HUES6 (cell line): ENCODE measurements at regions not wholly inside any gene's neighbourhood (a gene's known extent, or its start where the extent isn't known, plus 50 kb on each side); places are given as distances from the start of the nearest gene placed in this dataset.
"Not testable (repeated sequence)": the region's sequence is repeated elsewhere in the genome, so short reads cannot be mapped to it uniquely, and the experiment has no call there.

ENCODE experiments used
- H3K27ac ChIP-seq: 2 replicates; pipeline ENCODE4 v1.7.0; 2013; ENCODE audit warnings: low read depth, mild to moderate bottlenecking, low read length, inconsistent platforms
- H3K27me3 ChIP-seq: 2 replicates; pipeline ENCODE4 v1.6.1; 2013; ENCODE audit warnings: low read length; ENCODE audit not compliant: control insufficient read depth, insufficient read depth
- H3K36me3 ChIP-seq: 2 replicates; pipeline ENCODE4 v1.6.1; 2013; ENCODE audit warnings: low read length; ENCODE audit not compliant: control insufficient read depth, insufficient read depth
- H3K4me1 ChIP-seq: 2 replicates; pipeline ENCODE4 v1.6.1; 2013; ENCODE audit warnings: low read length; ENCODE audit not compliant: control insufficient read depth, insufficient read depth
- H3K4me3 ChIP-seq: 2 replicates; pipeline ENCODE4 v1.5.1; 2013; ENCODE audit warnings: low read depth, low read length
- H3K9ac ChIP-seq: one replicate; pipeline ENCODE4 v1.6.1; 2013; ENCODE audit warnings: mild to moderate bottlenecking, low read length
- H3K9me3 ChIP-seq: 2 replicates; pipeline ENCODE4 v1.6.1; 2013; ENCODE audit warnings: low read depth, low read length; ENCODE audit not compliant: control insufficient read depth, insufficient read depth

DNA sequence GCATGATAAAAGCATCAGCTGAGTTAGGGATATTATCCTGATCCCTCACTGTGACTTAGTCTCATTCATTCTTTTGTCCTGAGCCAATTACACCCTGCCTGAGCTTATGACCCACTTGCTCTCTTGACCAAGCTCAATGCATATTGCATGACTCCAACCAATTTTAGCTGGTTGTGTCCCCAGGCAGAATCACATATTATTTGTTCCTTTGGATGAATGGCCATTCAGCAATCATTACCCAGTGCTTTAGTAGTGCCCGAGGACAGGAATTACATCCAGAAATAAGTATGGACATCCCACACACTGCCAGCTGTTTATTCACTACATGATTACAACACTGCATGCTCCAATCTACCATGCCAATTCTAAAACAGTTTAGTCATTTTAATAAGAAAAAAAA is 322.5 kb downstream of the ZBBX start:
- Histone ChIP-seq H3K9me3 (no peaks in the 10 kb centered on the region), H3K4me1 (no peaks in the 10 kb centered on the region), H3K9ac (no peak overlapping the region)

DNA sequence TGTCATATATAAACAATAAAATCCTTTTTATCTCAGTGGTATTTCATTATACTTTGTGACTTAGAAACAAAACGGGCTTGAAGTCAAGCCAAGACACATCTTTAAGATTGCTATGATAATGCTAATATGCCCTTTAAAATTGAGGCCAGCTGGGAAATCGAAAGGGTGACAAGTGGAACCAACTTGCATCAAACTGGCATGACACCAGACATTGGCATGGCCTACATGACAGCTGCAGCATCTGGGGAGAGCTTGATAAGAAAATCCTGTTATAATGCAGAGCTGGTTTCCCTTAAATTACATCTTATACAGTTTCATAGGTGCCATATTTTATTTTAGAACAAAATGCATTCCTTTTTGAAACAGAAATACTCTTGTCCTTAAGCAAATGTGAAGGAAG is 325.2 kb downstream of the ZBBX start:
- H3K36me3 ChIP-seq = no peaks in the 10 kb centered on the region
- H3K9ac ChIP-seq = no peak overlapping the region
- H3K27ac ChIP-seq = no peak overlapping the region
- H3K27me3 ChIP-seq = no peaks in the 10 kb centered on the region
- no peaks in the 10 kb centered on the region for H3K9me3 ChIP-seq
- peaks cover 5% of the 10 kb centered on the region for H3K4me1 ChIP-seq
- no peak overlapping the region for H3K4me3 ChIP-seq

More for the DNA sequence above, 322.5 kb downstream of the ZBBX start:
- Histone ChIP-seq H3K36me3 (no peaks in the 10 kb centered on the region), H3K27ac (no peak overlapping the region), H3K4me3 (no peak overlapping the region), H3K27me3 (no peaks in the 10 kb centered on the region)

DNA sequence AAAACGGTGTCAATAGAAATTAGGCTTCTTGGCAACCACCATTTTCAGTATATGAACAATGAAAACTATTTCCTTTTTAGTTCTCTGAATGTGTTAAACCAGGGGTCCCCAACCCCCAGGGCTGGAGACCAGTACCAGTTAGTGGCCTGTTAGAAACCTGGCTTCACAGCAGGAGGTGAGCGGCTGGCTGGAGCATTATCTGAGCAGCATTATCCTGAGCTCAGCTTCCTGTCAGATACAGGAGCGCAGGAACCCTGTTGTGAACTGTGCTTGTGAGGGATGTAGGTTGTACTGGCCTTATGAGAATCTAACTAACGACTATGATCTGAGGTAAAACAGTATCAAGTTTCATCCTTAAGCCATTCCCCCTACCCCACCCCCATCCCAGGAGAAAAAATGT is 328.7 kb downstream of the ZBBX start:
- Histone ChIP-seq H3K9me3 (no peaks in the 10 kb centered on the region), H3K4me1 (peaks cover 5% of the 10 kb centered on the region), H3K9ac (no peak overlapping the region), H3K27me3 (no peaks in the 10 kb centered on the region), H3K27ac (no peak overlapping the region), H3K36me3 (no peaks in the 10 kb centered on the region), H3K4me3 (no peak overlapping the region)

DNA sequence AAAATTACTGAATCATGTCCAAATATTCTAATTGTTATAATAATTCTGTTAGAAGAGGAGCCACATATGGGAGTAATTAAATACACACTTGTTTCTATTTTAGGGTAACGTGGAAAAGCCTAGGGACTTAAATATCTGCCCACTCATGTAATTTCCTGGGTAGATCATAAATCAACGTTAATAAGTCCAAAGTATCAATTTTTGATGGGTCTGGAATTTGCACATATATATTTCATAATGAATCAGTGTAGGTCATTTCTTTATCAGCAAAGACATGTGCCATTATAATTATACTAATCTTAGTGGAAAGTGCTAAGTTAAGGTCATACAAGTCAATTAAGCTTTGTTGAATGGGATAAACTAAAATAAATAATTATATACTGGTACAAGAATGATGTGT is 346.2 kb downstream of the ZBBX start:
- Histone ChIP-seq H3K27ac (no peak overlapping the region), H3K9ac (no peak overlapping the region), H3K4me1 (no peaks in the 10 kb centered on the region), H3K27me3 (no peaks in the 10 kb centered on the region), H3K36me3 (no peaks in the 10 kb centered on the region), H3K9me3 (no peaks in the 10 kb centered on the region), H3K4me3 (no peak overlapping the region)

DNA sequence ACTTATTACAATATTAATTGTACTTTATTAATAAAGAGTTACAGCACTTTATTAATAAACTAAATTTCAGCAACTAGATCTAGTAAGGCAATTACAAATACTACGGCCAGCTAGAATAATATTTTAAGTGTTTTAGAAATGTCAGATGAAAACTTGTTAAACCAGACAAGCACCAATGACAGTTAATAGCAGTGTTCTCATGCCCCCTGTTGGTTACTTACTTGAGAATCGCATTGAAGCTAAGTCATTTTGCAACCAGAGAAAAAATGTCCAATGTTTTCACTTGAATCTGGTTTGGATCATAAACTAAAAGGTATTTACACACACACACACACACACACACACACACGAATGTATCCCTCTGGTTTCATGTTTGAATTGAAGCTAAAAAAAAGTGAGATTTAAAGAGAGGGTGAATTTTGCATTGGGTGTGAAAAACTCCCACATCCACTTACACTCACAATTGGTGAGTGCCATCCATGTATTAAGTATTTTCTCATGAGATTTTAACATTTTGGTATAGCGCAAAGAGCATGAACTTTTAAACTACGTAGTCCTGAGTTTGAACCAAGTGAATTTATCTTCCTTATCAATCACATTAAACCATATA is 347.7 kb downstream of the ZBBX start:
- Histone ChIP-seq H3K9ac (no peak overlapping the region), H3K36me3 (no peaks in the 10 kb centered on the region), H3K4me3 (no peak overlapping the region), H3K27ac (no peak overlapping the region), H3K4me1 (no peaks in the 10 kb centered on the region), H3K27me3 (no peaks in the 10 kb centered on the region), H3K9me3 (no peaks in the 10 kb centered on the region)

DNA sequence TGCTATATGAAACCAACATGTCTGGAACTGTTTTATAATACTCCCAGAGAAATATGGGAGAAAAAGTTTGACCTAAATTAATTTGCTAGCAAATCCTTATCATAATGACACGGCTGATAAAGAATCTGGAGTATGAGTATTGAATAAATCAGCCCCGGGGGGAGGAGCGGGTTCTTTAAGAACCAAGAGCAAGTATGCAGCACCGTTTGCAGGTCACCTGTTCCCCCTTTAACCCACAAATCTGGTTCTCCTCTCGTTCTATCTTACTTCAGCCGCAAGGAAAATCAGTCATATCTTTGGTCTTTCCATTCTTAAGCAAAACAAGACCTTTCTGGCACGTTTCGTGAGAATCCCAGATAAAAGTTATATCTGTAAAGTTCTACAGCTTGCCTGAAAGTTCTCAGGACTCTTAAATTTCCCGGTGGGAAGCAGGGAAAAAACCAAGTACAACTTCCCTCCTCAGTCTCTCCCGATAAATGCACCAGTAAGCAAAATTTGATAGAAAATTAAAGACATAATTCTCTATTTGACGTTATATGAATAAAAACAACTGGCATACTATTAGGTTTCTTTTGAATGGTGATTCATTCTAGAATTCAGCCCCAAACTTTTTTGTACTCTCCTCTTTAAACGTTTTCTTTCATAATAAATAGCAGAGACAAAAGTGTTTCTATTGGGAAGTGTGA is 348.6 kb downstream of the ZBBX start:
- Histone ChIP-seq H3K27me3 (no peaks in the 10 kb centered on the region), H3K9me3 (no peaks in the 10 kb centered on the region), H3K36me3 (no peaks in the 10 kb centered on the region), H3K4me1 (no peaks in the 10 kb centered on the region), H3K4me3 (no peak overlapping the region), H3K9ac (no peak overlapping the region), H3K27ac (no peak overlapping the region)

DNA sequence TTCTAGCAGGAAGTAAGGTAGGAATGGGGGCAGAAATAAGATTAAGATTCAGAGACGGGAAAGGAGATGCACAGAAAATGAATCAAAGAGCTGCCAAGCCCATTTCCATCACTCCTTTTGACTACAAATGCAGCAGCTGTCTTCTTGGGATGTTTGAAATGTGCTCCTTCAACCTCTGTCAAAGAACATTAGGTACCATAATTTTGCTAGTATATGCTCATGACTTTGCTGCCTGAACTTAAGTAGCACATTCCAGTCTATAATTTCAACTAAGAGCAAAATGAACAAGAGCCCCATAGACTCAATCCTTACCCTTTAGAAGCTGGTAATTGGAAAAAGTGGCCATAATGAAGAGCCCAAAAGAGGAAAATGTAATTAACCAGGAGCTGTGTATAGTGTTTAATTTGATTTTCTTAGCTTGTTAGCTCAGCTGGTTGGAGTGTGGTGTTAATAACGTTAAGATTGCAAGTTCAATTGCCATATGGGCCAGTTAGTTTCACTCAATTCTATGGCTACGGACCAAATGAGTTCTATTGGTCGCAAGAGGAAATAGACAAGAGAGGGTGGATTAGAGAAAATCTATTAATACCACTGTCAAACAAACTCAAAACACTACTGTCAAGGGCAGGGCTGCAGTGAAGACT is 349.9 kb downstream of the ZBBX start:
- no peak overlapping the region for H3K9ac ChIP-seq

DNA sequence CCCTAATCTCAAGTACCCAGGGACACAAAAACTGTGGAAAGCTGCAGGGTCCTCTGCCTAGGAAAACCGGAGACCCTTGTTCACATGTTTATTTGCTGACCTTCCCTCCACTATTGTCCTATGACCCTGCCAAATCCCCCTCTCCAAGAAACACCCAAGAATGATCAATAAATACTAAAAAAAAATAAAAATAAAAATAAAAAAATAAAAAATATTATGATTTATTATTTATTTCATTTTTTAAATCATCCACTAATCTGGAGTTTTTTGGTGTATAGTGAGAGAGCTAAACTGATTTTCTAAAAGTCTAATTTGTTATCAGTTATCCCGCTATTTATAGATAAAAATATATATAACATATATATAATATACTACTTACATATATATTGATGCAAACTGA is 360.6 kb downstream of the ZBBX start:
- H3K27ac ChIP-seq, H3K27me3 ChIP-seq, H3K36me3 ChIP-seq, H3K4me1 ChIP-seq, H3K4me3 ChIP-seq, H3K9ac ChIP-seq: not testable (repeated sequence)
- peaks cover 13% of the 10 kb centered on the region for H3K9me3 ChIP-seq

More for the DNA sequence above, 349.9 kb downstream of the ZBBX start:
- H3K27ac ChIP-seq = no peak overlapping the region
- H3K4me3 ChIP-seq = no peak overlapping the region
- H3K9me3 ChIP-seq = no peaks in the 10 kb centered on the region
- H3K27me3 ChIP-seq = no peaks in the 10 kb centered on the region
- no peaks in the 10 kb centered on the region for H3K36me3 ChIP-seq
- no peaks in the 10 kb centered on the region for H3K4me1 ChIP-seq

DNA sequence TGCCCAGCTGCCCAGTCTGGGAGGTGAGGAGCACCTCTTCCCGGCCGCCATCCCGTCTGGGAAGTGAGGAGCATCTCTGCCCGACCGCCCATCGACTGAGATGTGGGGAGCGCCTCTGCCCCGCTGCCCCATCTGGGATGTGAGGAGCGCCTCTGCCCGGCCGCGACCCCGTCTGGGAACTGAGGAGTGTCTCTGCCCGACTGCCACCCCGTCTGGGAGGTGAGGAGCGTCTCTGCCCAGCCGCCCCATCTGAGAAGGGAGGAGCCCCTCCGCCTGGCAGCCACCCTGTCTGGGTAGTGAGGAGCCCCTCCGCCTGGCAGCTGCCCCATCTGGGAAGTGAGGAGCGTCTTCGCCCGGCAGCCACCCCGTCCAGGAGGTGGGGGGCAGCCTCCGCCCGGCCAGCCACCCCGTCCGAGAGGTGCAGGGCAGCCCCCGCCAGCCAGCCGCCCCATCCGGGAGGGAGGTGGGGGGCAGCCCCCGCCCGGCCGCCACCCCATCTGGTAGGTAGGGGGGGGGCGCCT is 361.4 kb downstream of the ZBBX start:
- peaks cover 13% of the 10 kb centered on the region for H3K9me3 ChIP-seq

DNA sequence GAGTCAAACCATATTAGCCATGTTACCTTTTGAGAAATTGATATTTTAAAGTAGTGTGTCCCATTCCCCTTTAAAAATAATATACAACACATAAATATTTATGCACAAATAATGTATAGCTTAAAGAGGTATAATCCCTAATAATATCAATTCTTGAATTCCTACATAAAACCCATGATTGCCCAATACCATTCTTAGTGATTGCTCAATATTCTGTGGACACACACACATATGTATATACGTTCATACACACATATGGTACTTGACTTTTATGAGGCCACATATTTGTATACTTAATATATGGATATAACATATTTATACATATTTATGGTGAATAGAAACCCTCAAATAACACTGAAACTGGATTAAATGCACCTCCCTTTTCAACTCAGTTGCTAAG is 367.4 kb downstream of the ZBBX start:
- no peak overlapping the region for H3K9ac ChIP-seq
- H3K36me3 ChIP-seq = no peaks in the 10 kb centered on the region
- no peak overlapping the region for H3K4me3 ChIP-seq
- H3K9me3 ChIP-seq = no peaks in the 10 kb centered on the region
- no peak overlapping the region for H3K27ac ChIP-seq
- no peaks in the 10 kb centered on the region for H3K4me1 ChIP-seq
- no peaks in the 10 kb centered on the region for H3K27me3 ChIP-seq

More for the DNA sequence above, 361.4 kb downstream of the ZBBX start:
- H3K27ac ChIP-seq, H3K9ac ChIP-seq, H3K36me3 ChIP-seq, H3K4me3 ChIP-seq, H3K4me1 ChIP-seq, H3K27me3 ChIP-seq: not testable (repeated sequence)

DNA sequence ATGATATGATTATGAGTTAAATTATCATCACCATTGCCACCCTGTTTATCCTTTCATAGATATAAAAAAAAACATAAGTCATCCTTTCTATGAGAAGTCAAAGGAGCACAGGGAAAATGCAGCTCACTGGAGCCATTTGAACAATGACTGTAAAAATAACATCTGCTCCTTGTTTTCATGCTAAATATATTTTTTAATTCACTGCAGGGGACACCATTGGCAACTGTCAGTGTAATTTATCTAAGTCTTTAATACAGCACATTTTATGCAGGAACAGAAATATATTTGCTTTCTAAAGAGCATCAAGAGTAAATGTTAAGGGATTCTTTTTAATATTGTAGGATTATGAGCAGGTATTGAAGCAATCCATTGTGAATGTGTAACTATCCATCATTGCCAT is 371.3 kb downstream of the ZBBX start:
- Histone ChIP-seq H3K36me3 (no peaks in the 10 kb centered on the region), H3K9me3 (no peaks in the 10 kb centered on the region), H3K4me3 (no peak overlapping the region), H3K27me3 (no peaks in the 10 kb centered on the region), H3K4me1 (no peaks in the 10 kb centered on the region), H3K9ac (no peak overlapping the region), H3K27ac (no peak overlapping the region)
